ENCODE measurements at regions not wholly inside any gene's neighbourhood (a gene's known extent, or its start where the extent isn't known, plus 50 kb on each side); places are given as distances from the start of the nearest gene placed in this dataset.

- no peak overlapping the region for H3K27ac ChIP-seq (ENCODE audit: extremely low read depth, low read depth, low read length)
- ChIA-PET CTCF (no interaction called here), POLR2A (no interaction called here)
- H3K36me3 ChIP-seq (ENCODE audit: control insufficient read depth in 2 of 2, insufficient read depth in 1 of 2, low read length in 2 of 2) = no peaks in the 10 kb centered on the region
- H3K4me1 ChIP-seq (ENCODE audit: control insufficient read depth, insufficient read depth, low read length) = no peaks in the 10 kb centered on the region
- no peaks in the 10 kb centered on the region for H3K9me3 ChIP-seq (ENCODE audit: control insufficient read depth, insufficient read depth, low read depth, low read length)
- no peak for TF ChIP-seq BCL11B (tag by site-specific recombination; IDR thresholded peaks at IDR 0.05; ENCODE audit: low read depth)
- no peak for TF ChIP-seq ZNF132 (tag by site-specific recombination; IDR thresholded peaks at IDR 0.05; ENCODE audit: borderline replicate concordance)
- TF ChIP-seq GLI4 (tag by site-specific recombination; IDR thresholded peaks at IDR 0.05) = no peak
- no peak for TF ChIP-seq ZNF654 (tag by site-specific recombination; IDR thresholded peaks at IDR 0.05; ENCODE audit: low read depth)
- no peak for TF ChIP-seq PRDM4 (tag by site-specific recombination; IDR thresholded peaks at IDR 0.05)
- TF ChIP-seq PATZ1 (tag by site-specific recombination; IDR thresholded peaks at IDR 0.05) = no peak
- no peak for TF ChIP-seq ZNF292 (tag by site-specific recombination; IDR thresholded peaks at IDR 0.05; ENCODE audit: borderline replicate concordance, low read depth)
- no peak for TF ChIP-seq TCF7L2 (IDR thresholded peaks at IDR 0.05; ENCODE audit: borderline replicate concordance, low read depth, low read length)
- no peak for TF ChIP-seq ZNF488 (tag by site-specific recombination; IDR thresholded peaks at IDR 0.05)
- no peak for TF ChIP-seq ZNF157 (tag by site-specific recombination; IDR thresholded peaks at IDR 0.05)
- no peak for TF ChIP-seq GLIS1 (tag by site-specific recombination; IDR thresholded peaks at IDR 0.05)
- TF ChIP-seq ZNF175 (tag by site-specific recombination; IDR thresholded peaks at IDR 0.05) = no peak
- no peak for TF ChIP-seq HOXD13 (CRISPR knock-in tag; IDR thresholded peaks at IDR 0.05; ENCODE audit: borderline replicate concordance)
- TF ChIP-seq ZBTB49 (tag by site-specific recombination; IDR thresholded peaks at IDR 0.05; ENCODE audit: low read depth) = no peak
- TF ChIP-seq ZBTB21 (tag by site-specific recombination; IDR thresholded peaks at IDR 0.05) = no peak
- no peak for TF ChIP-seq ZXDB (tag by site-specific recombination; IDR thresholded peaks at IDR 0.05)
- no peak for TF ChIP-seq ZNF558 (tag by site-specific recombination; IDR thresholded peaks at IDR 0.05)
- TF ChIP-seq ZNF580 (tag by site-specific recombination; IDR thresholded peaks at IDR 0.05) = no peak
- no peak for TF ChIP-seq ZNF768 (tag by site-specific recombination; IDR thresholded peaks at IDR 0.05)
- no peak overlapping the region for H3K4me3 ChIP-seq (ENCODE audit: low read depth, low read length)
These were observed 160.6 kb downstream of the ANKRD30B start for GRCh38 chr18:14908541-14908940.

GRCh38 chr18:14912967-14913366 lies 165.0 kb downstream of the ANKRD30B start:
- H3K27ac ChIP-seq (ENCODE audit: extremely low read depth, low read depth, low read length) = no peak overlapping the region
- TF ChIP-seq OVOL3 (tag by site-specific recombination; IDR thresholded peaks at IDR 0.05) (no peak), ZNF624 (tag by site-specific recombination; IDR thresholded peaks at IDR 0.05) (no peak), ZNF843 (tag by site-specific recombination; IDR thresholded peaks at IDR 0.05) (no peak), ZNF362 (tag by site-specific recombination; IDR thresholded peaks at IDR 0.05) (no peak), ZNF16 (tag by site-specific recombination; IDR thresholded peaks at IDR 0.05; ENCODE audit: low read depth) (no peak)
- H3K4me1 ChIP-seq (ENCODE audit: control insufficient read depth, insufficient read depth, low read length) = no peaks in the 10 kb centered on the region
- ChIA-PET POLR2A (no interaction called here), CTCF (no interaction called here)
- no peaks in the 10 kb centered on the region for H3K9me3 ChIP-seq (ENCODE audit: control insufficient read depth, insufficient read depth, low read depth, low read length)
- H3K4me3 ChIP-seq (ENCODE audit: low read depth, low read length) = no peak overlapping the region
- H3K36me3 ChIP-seq (ENCODE audit: control insufficient read depth in 2 of 2, insufficient read depth in 1 of 2, low read length in 2 of 2) = no peaks in the 10 kb centered on the region
